ENCODE measurements at regions not wholly inside any gene's neighbourhood (a gene's known extent, or its start where the extent isn't known, plus 50 kb on each side); places are given as distances from the start of the nearest gene placed in this dataset.

GRCh38 chr5:85143138-85143537, 758.5 kb upstream of the EDIL3 start:
- Mint-ChIP-seq H3K9me3 (no peaks in the 10 kb centered on the region), H3K4me1 (peaks cover 8% of the 10 kb centered on the region), H3K4me3 (no peak overlapping the region), H3K27ac (peak overlapping the region; percentile 90), H3K36me3 (no peaks in the 10 kb centered on the region), H3K27me3 (ENCODE audit: low read depth) (no peaks in the 10 kb centered on the region)
- POLR2A ChIA-PET, result no interaction called here
- DNase-seq (ENCODE audit: low spot score) (no peak), ATAC-seq (no peak; the same call in 1 of the 2 replicates)
- CTCF ChIA-PET, result no interaction called here
- TF ChIP-seq NR2C2 (CRISPR knock-in tag; IDR thresholded peaks at IDR 0.05) (no peak), ZNF317 (CRISPR knock-in tag; IDR thresholded peaks at IDR 0.05; ENCODE audit: borderline replicate concordance, low read depth) (no peak), TEAD1 (CRISPR knock-in tag; IDR thresholded peaks at IDR 0.05) (no peak), ZNF219 (CRISPR knock-in tag; IDR thresholded peaks at IDR 0.05; ENCODE audit: borderline replicate concordance) (no peak), ZBTB21 (CRISPR knock-in tag; IDR thresholded peaks at IDR 0.05; ENCODE audit: borderline replicate concordance) (no peak), ZBTB43 (CRISPR knock-in tag; IDR thresholded peaks at IDR 0.05) (no peak), HMGA2 (CRISPR knock-in tag; IDR thresholded peaks at IDR 0.05) (no peak)

GRCh38 chr5:85148701-85149100, 764.0 kb upstream of the EDIL3 start:
- Mint-ChIP-seq H3K36me3 (no peaks in the 10 kb centered on the region), H3K27ac (no peak overlapping the region), H3K27me3 (ENCODE audit: low read depth) (no peaks in the 10 kb centered on the region), H3K9me3 (no peaks in the 10 kb centered on the region), H3K4me3 (no peak overlapping the region), H3K4me1 (no peaks in the 10 kb centered on the region)
- TF ChIP-seq ZBTB21 (CRISPR knock-in tag; IDR thresholded peaks at IDR 0.05; ENCODE audit: borderline replicate concordance) (no peak), MYBL2 (CRISPR knock-in tag; IDR thresholded peaks at IDR 0.05) (no peak), IRF2 (CRISPR knock-in tag; IDR thresholded peaks at IDR 0.05; ENCODE audit: borderline replicate concordance, low read depth) (no peak), EMX1 (CRISPR knock-in tag; IDR thresholded peaks at IDR 0.05) (no peak), ATF2 (CRISPR knock-in tag; IDR thresholded peaks at IDR 0.05; ENCODE audit: borderline replicate concordance, low read depth) (no peak), GABPB1 (CRISPR knock-in tag; IDR thresholded peaks at IDR 0.05) (no peak), RORB (CRISPR knock-in tag; IDR thresholded peaks at IDR 0.05) (no peak), OVOL2 (CRISPR knock-in tag; IDR thresholded peaks at IDR 0.05; ENCODE audit: borderline replicate concordance) (no peak), SMAD3 (CRISPR knock-in tag; IDR thresholded peaks at IDR 0.05; ENCODE audit: borderline replicate concordance) (no peak), ZNF121 (CRISPR knock-in tag; IDR thresholded peaks at IDR 0.05) (no peak), E2F1 (CRISPR knock-in tag; IDR thresholded peaks at IDR 0.05) (no peak), AFF4 (CRISPR knock-in tag; IDR thresholded peaks at IDR 0.05; ENCODE audit: borderline replicate concordance) (no peak), PREB (CRISPR knock-in tag; IDR thresholded peaks at IDR 0.05; ENCODE audit: borderline replicate concordance) (no peak), ZNF263 (CRISPR knock-in tag; IDR thresholded peaks at IDR 0.05; ENCODE audit: low read depth) (no peak), NFYB (CRISPR knock-in tag; conservative IDR thresholded peaks at IDR 0.05; ENCODE audit: low read depth) (no peak), NR1H2 (CRISPR knock-in tag; IDR thresholded peaks at IDR 0.05) (no peak), PRRX2 (CRISPR knock-in tag; IDR thresholded peaks at IDR 0.05) (no peak), KAT7 (CRISPR knock-in tag; IDR thresholded peaks at IDR 0.05; ENCODE audit: borderline replicate concordance) (no peak)
- ATAC-seq, result no peak
- ChIA-PET CTCF (no interaction called here), POLR2A (no interaction called here)
- DNase-seq (ENCODE audit: low spot score), result no peak
